ENCODE measurements at regions not wholly inside any gene's neighbourhood (a gene's known extent, or its start where the extent isn't known, plus 50 kb on each side); places are given as distances from the start of the nearest gene placed in this dataset.
"Not testable (repeated sequence)": the region's sequence is repeated elsewhere in the genome, so short reads cannot be mapped to it uniquely, and the experiment has no call there.

DNA sequence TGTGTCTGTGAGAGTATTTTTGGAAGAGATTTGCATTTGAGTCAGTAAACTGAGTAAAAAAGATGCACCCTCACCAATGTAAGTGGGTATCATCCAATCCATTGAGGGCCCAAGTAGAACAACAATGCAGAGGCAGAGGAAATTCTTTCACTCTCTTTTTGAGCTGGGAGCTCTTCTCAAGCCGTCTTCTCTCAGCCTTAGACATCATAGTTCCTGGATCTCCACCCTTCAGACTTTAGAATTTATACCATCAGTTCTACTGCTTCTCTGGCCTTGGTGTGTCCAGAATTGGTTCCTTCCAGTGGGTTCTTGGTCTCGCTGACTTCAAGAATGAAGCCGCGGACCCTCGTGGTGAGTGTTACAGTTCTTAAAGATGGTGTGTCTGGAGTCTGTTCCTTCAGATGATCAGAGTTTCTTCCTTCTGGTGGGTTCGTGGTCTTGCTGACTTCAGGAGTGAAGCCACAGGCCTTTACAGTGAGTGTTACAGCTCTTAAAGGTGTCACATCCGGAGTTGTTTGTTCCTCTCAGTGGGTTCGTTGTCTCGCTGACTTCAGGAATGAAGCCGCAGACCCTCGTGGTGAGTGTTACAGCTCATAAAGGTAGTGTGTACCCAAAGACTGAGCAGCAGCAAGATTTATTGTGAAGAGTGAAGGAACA lies 187.5 kb upstream of the KCNMB2 start:
- H4K20me1 ChIP-seq (replicated peaks in 1 of 2; ENCODE audit: control insufficient read depth in 1 of 2, insufficient read depth in 2 of 2, low read length in 2 of 2); H2BK15ac ChIP-seq (ENCODE audit: low read length); H3K9me3 ChIP-seq (ENCODE audit: insufficient read depth in 2 of 2, low read depth in 1 of 2, low read length in 1 of 2); DNase-seq (ENCODE audit: low read depth in 1 of 2, low spot score in 2 of 2); H3K27me3 ChIP-seq (replicated peaks in 1 of 4; ENCODE audit: control insufficient read depth in 3 of 4, extremely low read depth in 1 of 4, insufficient read depth in 3 of 4, low read length in 3 of 4); H3K56ac ChIP-seq (replicated peaks; ENCODE audit: insufficient read length, low read depth, low read length); H3K9ac ChIP-seq (replicated peaks in 1 of 4; ENCODE audit: extremely low read depth in 1 of 4, low read depth in 3 of 4, low read length in 3 of 4); H2BK120ac ChIP-seq (replicated peaks; ENCODE audit: low read depth, low read length); H3K4me3 ChIP-seq (ENCODE audit: extremely low read depth in 1 of 4, insufficient read depth in 2 of 4, low read depth in 3 of 4, low read length in 4 of 4); H2AFZ ChIP-seq (ENCODE audit: low read length); H3K4ac ChIP-seq (replicated peaks; ENCODE audit: insufficient read length, low read depth, low read length); H2AK5ac ChIP-seq (ENCODE audit: low read depth, low read length); H2BK5ac ChIP-seq (ENCODE audit: low read depth, low read length); H3K14ac ChIP-seq (ENCODE audit: insufficient read length); H3K27ac ChIP-seq (ENCODE audit: low read depth, low read length); H4K5ac ChIP-seq (ENCODE audit: insufficient read length, low read depth, low read length); H3K36me3 ChIP-seq (ENCODE audit: control insufficient read depth in 2 of 4, insufficient read depth in 4 of 4, low read length in 3 of 4); CTCF ChIA-PET (ENCODE audit: partially characterized antibody); H2BK12ac ChIP-seq (ENCODE audit: low read depth, low read length); H3K23me2 ChIP-seq (ENCODE audit: low read depth, low read length); H2BK20ac ChIP-seq (ENCODE audit: low read length); H3K18ac ChIP-seq (ENCODE audit: extremely low read depth, low read length); H3K79me1 ChIP-seq (ENCODE audit: low read depth, low read length); H3K23ac ChIP-seq (ENCODE audit: insufficient read length); H3K4me2 ChIP-seq (ENCODE audit: insufficient read depth in 1 of 2, low read depth in 2 of 2, low read length in 2 of 2); H4K8ac ChIP-seq (ENCODE audit: extremely low read depth, insufficient read depth, low read length); FAIRE-seq; H3K4me1 ChIP-seq (replicated peaks in 1 of 4; ENCODE audit: control insufficient read depth in 3 of 4, insufficient read depth in 4 of 4, low read length in 3 of 4); H3K79me2 ChIP-seq (ENCODE audit: control insufficient read depth in 1 of 2, insufficient read depth in 2 of 2, low read length in 2 of 2); H4K91ac ChIP-seq (replicated peaks; ENCODE audit: insufficient read length, low read length); POLR2A ChIA-PET (ENCODE audit: partially characterized antibody): not testable (repeated sequence)
- 93% methylated on average over 11 of the region's 11 CpGs; no CpG with 5 or more reads in 1 of the 2 experiments for WGBS, 2 experiments (ENCODE audit: extremely low coverage in 1 of 2, insufficient coverage in 1 of 2, insufficient read length in 1 of 2, insufficient replicate concordance in 2 of 2, low coverage in 1 of 2, low lambda C conversion rate in 2 of 2, missing lambda C conversion rate in 1 of 2)

DNA sequence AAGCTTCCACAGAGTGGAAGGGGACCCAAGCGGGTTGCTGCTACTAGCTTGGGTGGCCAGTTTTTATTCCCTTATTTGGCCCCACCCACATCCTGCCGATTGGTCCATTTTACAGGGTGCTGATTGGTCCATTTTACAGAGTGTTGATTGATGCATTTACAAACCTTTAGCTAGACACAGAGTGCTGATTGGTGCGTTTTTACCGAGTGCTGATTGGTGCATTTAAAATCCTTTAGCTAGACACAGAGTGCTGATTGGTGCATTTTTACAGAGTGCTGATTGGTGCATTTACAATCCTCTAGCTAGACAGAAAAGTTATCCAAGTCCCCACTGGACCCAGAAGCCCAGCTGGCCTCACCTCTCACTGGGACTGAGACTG lies 187.0 kb upstream of the KCNMB2 start:
- H3K56ac ChIP-seq (replicated peaks; ENCODE audit: insufficient read length, low read depth, low read length); H3K9me3 ChIP-seq (ENCODE audit: insufficient read depth in 2 of 2, low read depth in 1 of 2, low read length in 1 of 2); H3K79me2 ChIP-seq (ENCODE audit: control insufficient read depth in 1 of 2, insufficient read depth in 2 of 2, low read length in 2 of 2); H2BK120ac ChIP-seq (replicated peaks; ENCODE audit: low read depth, low read length); H2BK12ac ChIP-seq (ENCODE audit: low read depth, low read length); H4K91ac ChIP-seq (replicated peaks; ENCODE audit: insufficient read length, low read length); H3K4ac ChIP-seq (replicated peaks; ENCODE audit: insufficient read length, low read depth, low read length); H2BK5ac ChIP-seq (ENCODE audit: low read depth, low read length); H3K18ac ChIP-seq (ENCODE audit: extremely low read depth, low read length); CTCF ChIA-PET (ENCODE audit: partially characterized antibody); H3K79me1 ChIP-seq (ENCODE audit: low read depth, low read length); H3K27ac ChIP-seq (ENCODE audit: low read depth, low read length); H3K23me2 ChIP-seq (ENCODE audit: low read depth, low read length); H3K4me3 ChIP-seq (ENCODE audit: extremely low read depth in 1 of 4, insufficient read depth in 2 of 4, low read depth in 3 of 4, low read length in 4 of 4); DNase-seq (ENCODE audit: low read depth in 1 of 2, low spot score in 2 of 2); POLR2A ChIA-PET (ENCODE audit: partially characterized antibody); H2AFZ ChIP-seq (ENCODE audit: low read length); H3K9ac ChIP-seq (replicated peaks in 1 of 4; ENCODE audit: extremely low read depth in 1 of 4, low read depth in 3 of 4, low read length in 3 of 4); H2BK15ac ChIP-seq (ENCODE audit: low read length); H2AK5ac ChIP-seq (ENCODE audit: low read depth, low read length); H3K4me2 ChIP-seq (ENCODE audit: insufficient read depth in 1 of 2, low read depth in 2 of 2, low read length in 2 of 2); H3K14ac ChIP-seq (ENCODE audit: insufficient read length); H3K36me3 ChIP-seq (ENCODE audit: control insufficient read depth in 2 of 4, insufficient read depth in 4 of 4, low read length in 3 of 4); H4K20me1 ChIP-seq (replicated peaks in 1 of 2; ENCODE audit: control insufficient read depth in 1 of 2, insufficient read depth in 2 of 2, low read length in 2 of 2); H3K23ac ChIP-seq (ENCODE audit: insufficient read length); H2BK20ac ChIP-seq (ENCODE audit: low read length); H4K5ac ChIP-seq (ENCODE audit: insufficient read length, low read depth, low read length); H3K4me1 ChIP-seq (replicated peaks in 1 of 4; ENCODE audit: control insufficient read depth in 3 of 4, insufficient read depth in 4 of 4, low read length in 3 of 4); H4K8ac ChIP-seq (ENCODE audit: extremely low read depth, insufficient read depth, low read length); FAIRE-seq; H3K27me3 ChIP-seq (replicated peaks in 1 of 4; ENCODE audit: control insufficient read depth in 3 of 4, extremely low read depth in 1 of 4, insufficient read depth in 3 of 4, low read length in 3 of 4): not testable (repeated sequence)
- 92% methylated on average over 4 of the region's 4 CpGs; no CpG with 5 or more reads in 1 of the 2 experiments for WGBS, 2 experiments (ENCODE audit: extremely low coverage in 1 of 2, insufficient coverage in 1 of 2, insufficient read length in 1 of 2, insufficient replicate concordance in 2 of 2, low coverage in 1 of 2, low lambda C conversion rate in 2 of 2, missing lambda C conversion rate in 1 of 2)
